T-cell (primary cell): ENCODE measurements at regions not wholly inside any gene's neighbourhood (a gene's known extent, or its start where the extent isn't known, plus 50 kb on each side); places are given as distances from the start of the nearest gene placed in this dataset.

Experiments used
- ATAC-seq, 4 experiments: fragments of 200-7000 bp in 3 of 4; fragments of 150-1000 bp in 1 of 4; cut with Tn5 transposase; replicated peaks in 1 of 4; 1 replicate in 3 of 4; 2 replicates in 1 of 4; pipeline ENCODE4 v1.10.0; 2021; ENCODE audit warnings: moderate library complexity in 3 of 4, mild to moderate bottlenecking in 2 of 4, moderate number of reproducible peaks in 1 of 4
- CTCF ChIA-PET, 2 donors: fragments of 300-600 bp; sonication (Branson Sonifier 250); formaldehyde crosslinking; loops; one replicate each; lab custom pipeline; 2022; ENCODE audit warnings: antibody characterized with exemption in 2 of 2; lab: Charles Lee
- POLR2A ChIA-PET, 2 donors: fragments of 300-600 bp; sonication (Branson Sonifier 250); formaldehyde crosslinking; loops; one replicate each; lab custom pipeline; 2022; ENCODE audit warnings: antibody characterized with exemption in 2 of 2; lab: Charles Lee
- DNase-seq, 35 experiments: peaks; one replicate each; pipeline versions ENCODE4 v3.0.0 to v3.0.0-alpha.2; 2013 to 2023
- H3K27ac ChIP-seq: one replicate; pipeline ENCODE4 v1.5.1; 2013; ENCODE audit warnings: low read length
- H3K27me3 ChIP-seq, 2 experiments: replicated peaks in 1 of 2; 1 replicate in 1 of 2; 2 replicates in 1 of 2; pipeline versions ENCODE4 v1.6.1 to v1.7.0; 2013; ENCODE audit warnings: low read length in 1 of 2, mixed read lengths in 1 of 2; ENCODE audit not compliant: control insufficient read depth in 2 of 2, insufficient read depth in 2 of 2; ENCODE audit errors: extremely low read depth in 1 of 2
- H3K36me3 ChIP-seq, 2 donors: 1 replicate in 1 of 2; 2 replicates in 1 of 2; pipeline versions ENCODE4 v1.6.1 to v1.7.0; 2013; ENCODE audit warnings: low read length in 1 of 2; ENCODE audit not compliant: control insufficient read depth in 2 of 2, insufficient read depth in 1 of 2; ENCODE audit errors: extremely low read depth in 1 of 2
- H3K4me1 ChIP-seq, 2 experiments: 1 replicate in 1 of 2; 2 replicates in 1 of 2; pipeline versions ENCODE4 v1.6.1 to v1.7.0; 2013; ENCODE audit warnings: low read length in 2 of 2, mixed read lengths in 1 of 2; ENCODE audit not compliant: insufficient read depth in 2 of 2, control insufficient read depth in 1 of 2; ENCODE audit errors: extremely low read depth in 1 of 2
- H3K4me3 ChIP-seq, 2 donors: 1 replicate in 1 of 2; 2 replicates in 1 of 2; pipeline versions ENCODE4 v1.5.1 to v1.7.0; 2013; ENCODE audit warnings: mild to moderate bottlenecking in 2 of 2, low read length in 1 of 2, moderate library complexity in 1 of 2; ENCODE audit not compliant: control insufficient read depth in 1 of 2; ENCODE audit errors: extremely low read depth in 1 of 2
- H3K9me3 ChIP-seq: 2 replicates; pipeline ENCODE4 v1.7.0; 2013
- H3K27ac Mint-ChIP-seq, 2 donors: one replicate each; pipeline ENCODE4 v1.8.0; 2020 to 2021; ENCODE audit warnings: mild to moderate bottlenecking in 2 of 2, mixed read lengths in 2 of 2
- H3K27me3 Mint-ChIP-seq, 2 donors: one replicate each; pipeline ENCODE4 v1.8.0; 2021 to 2022; ENCODE audit warnings: mixed read lengths in 2 of 2
- H3K36me3 Mint-ChIP-seq: one replicate; pipeline ENCODE4 v1.8.0; 2021; ENCODE audit warnings: mixed read lengths
- H3K4me1 Mint-ChIP-seq, 3 donors: one replicate each; pipeline ENCODE4 v1.8.0; 2020 to 2022; ENCODE audit warnings: mixed read lengths in 3 of 3, mild to moderate bottlenecking in 1 of 3
- H3K4me3 Mint-ChIP-seq, 3 donors: one replicate each; pipeline ENCODE4 v1.8.0; 2020 to 2022; ENCODE audit warnings: mild to moderate bottlenecking in 3 of 3, mixed read lengths in 3 of 3, moderate library complexity in 3 of 3
- H3K9me3 Mint-ChIP-seq, 3 donors: one replicate each; pipeline ENCODE4 v1.8.0; 2020 to 2022; ENCODE audit warnings: mixed read lengths in 3 of 3
- WGBS: methylation state at CpG from one replicate; pipeline ENCODE4 v1.1.5; 2013; ENCODE audit warnings: missing lambda C conversion rate; ENCODE audit not compliant: insufficient coverage; 5-methylcytosine and 5-hydroxymethylcytosine counted together

- DNase-seq = no peak
- Mint-ChIP-seq H3K9me3 (peaks cover 0 to 8% (median 0%) of the 10 kb centered on the region in 3 donors), H3K27ac (no peak overlapping the region), H3K4me3 (no peak overlapping the region), H3K4me1 (no peaks in the 10 kb centered on the region), H3K27me3 (no peaks in the 10 kb centered on the region), H3K36me3 (no peaks in the 10 kb centered on the region)
- ChIA-PET CTCF (no interaction called here), POLR2A (no interaction called here)
- Histone ChIP-seq H3K9me3 (no peaks in the 10 kb centered on the region), H3K4me3 (no peak overlapping the region), H3K4me1 (no peaks in the 10 kb centered on the region), H3K27me3 (no peaks in the 10 kb centered on the region), H3K36me3 (no peaks in the 10 kb centered on the region), H3K27ac (no peak overlapping the region)
- ATAC-seq = no peak
- WGBS = 40% methylated on average over 1 of the region's 2 CpGs
These were observed 310.2 kb downstream of the SLITRK5 start for GRCh38 chr13:87981416-87981815.

DNA sequence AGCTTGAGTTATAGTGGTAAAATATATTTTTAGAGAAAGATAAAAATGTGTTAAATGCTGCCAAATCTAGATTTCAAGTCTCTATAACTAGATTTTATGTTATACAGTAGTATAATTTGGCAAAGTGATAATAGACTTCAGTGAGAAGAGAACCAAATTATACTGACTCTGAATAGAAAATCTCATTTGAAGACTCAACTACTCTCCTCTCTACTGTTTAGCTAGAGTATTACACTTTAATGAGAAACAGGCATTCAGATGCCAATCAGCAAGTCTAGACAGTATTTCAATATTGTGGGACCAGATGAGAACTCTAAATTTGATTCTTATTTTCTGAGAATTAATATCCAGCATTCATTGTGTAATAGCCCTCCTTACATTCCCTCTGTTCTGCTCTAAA is 311.2 kb downstream of the SLITRK5 start:
- POLR2A ChIA-PET = no interaction called here

DNA sequence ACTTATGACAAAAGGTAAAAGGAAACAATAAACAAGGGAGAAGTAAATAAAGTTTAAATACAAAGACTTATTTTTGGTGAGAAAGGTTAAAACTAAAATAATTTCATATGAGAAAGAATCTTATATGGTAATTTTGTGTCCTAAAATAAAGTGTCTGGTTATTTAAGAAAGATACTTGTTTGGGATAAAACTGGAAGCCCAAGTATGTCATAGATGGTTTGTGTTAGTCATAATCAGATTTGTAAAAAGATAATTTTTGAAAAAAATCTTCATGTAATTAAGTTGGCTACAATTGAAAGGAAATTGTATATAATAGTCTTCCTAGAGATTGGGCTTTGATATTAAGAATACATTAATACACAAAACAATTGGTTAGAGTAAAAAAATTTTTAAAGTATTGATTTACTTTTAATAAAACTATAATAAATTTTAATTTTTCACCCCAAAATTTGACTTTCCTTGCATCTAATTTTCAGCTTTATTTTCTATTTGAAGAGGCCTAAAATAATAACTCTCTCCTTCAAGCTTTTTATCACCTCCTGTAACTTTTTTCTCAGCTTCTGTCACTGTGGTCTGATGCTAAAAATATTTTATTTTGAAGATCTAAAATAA is 315.6 kb downstream of the SLITRK5 start:
- ATAC-seq (no peak), DNase-seq (no peak)
- Mint-ChIP-seq H3K27me3 (no peaks in the 10 kb centered on the region), H3K4me3 (no peak overlapping the region), H3K36me3 (no peaks in the 10 kb centered on the region), H3K4me1 (no peaks in the 10 kb centered on the region), H3K27ac (no peak overlapping the region), H3K9me3 (peaks cover 0 to 5% (median 0%) of the 10 kb centered on the region in 3 donors)
- H3K27me3 ChIP-seq = no peaks in the 10 kb centered on the region
- no peak overlapping the region for H3K27ac ChIP-seq
- no peaks in the 10 kb centered on the region for H3K4me1 ChIP-seq
- ChIA-PET CTCF (no interaction called here), POLR2A (no interaction called here)
- H3K36me3 ChIP-seq = no peaks in the 10 kb centered on the region
- no peaks in the 10 kb centered on the region for H3K9me3 ChIP-seq
- H3K4me3 ChIP-seq = no peak overlapping the region

More for the DNA sequence above, 311.2 kb downstream of the SLITRK5 start:
- Histone ChIP-seq H3K9me3 (no peaks in the 10 kb centered on the region), H3K4me1 (no peaks in the 10 kb centered on the region), H3K27ac (no peak overlapping the region), H3K27me3 (no peaks in the 10 kb centered on the region), H3K4me3 (no peak overlapping the region), H3K36me3 (no peaks in the 10 kb centered on the region)
- Mint-ChIP-seq H3K27ac (no peak overlapping the region), H3K9me3 (peaks cover 0 to 8% (median 0%) of the 10 kb centered on the region in 3 donors), H3K4me3 (no peak overlapping the region), H3K36me3 (no peaks in the 10 kb centered on the region), H3K27me3 (no peaks in the 10 kb centered on the region), H3K4me1 (no peaks in the 10 kb centered on the region)
- ATAC-seq (no peak), DNase-seq (no peak)
- CTCF ChIA-PET = no interaction called here

- Mint-ChIP-seq H3K4me1 (no peaks in the 10 kb centered on the region), H3K27ac (no peak overlapping the region), H3K4me3 (no peak overlapping the region), H3K27me3 (no peaks in the 10 kb centered on the region), H3K36me3 (no peaks in the 10 kb centered on the region), H3K9me3 (peaks cover 0 to 12% (median 12%) of the 10 kb centered on the region in 3 donors)
- WGBS = no CpG with 5 or more reads among the region's 1 CpG
- no peaks in the 10 kb centered on the region for H3K36me3 ChIP-seq
- ChIA-PET POLR2A (no interaction called here), CTCF (no interaction called here)
- H3K9me3 ChIP-seq = no peaks in the 10 kb centered on the region
- H3K27me3 ChIP-seq = no peaks in the 10 kb centered on the region
- no peak overlapping the region for H3K27ac ChIP-seq
- ATAC-seq (no peak), DNase-seq (no peak)
- H3K4me3 ChIP-seq = no peak overlapping the region
- no peaks in the 10 kb centered on the region for H3K4me1 ChIP-seq
These were observed 326.9 kb downstream of the SLITRK5 start for GRCh38 chr13:87998081-87998480.

DNA sequence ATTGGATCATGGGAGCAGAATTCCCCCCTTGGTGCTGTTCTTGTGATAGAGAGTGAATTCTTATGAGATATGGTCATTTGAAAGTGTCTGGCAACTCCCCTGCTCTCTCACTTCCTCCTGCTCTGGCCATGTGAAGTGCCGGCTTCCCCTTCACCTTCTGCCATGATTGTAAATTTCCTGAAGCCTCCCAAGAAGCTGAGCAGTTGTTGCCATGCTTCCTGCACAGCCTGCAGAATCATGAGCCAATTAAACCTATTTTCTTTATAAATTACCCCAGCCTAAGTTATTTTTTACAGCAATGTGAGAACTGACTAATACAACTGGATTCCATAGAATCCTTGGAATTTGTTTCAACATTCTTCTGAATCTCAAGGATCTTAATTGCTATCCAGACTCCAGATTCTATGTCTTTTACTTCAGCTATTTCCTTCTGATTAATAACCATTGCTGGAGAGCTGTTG is 328.1 kb downstream of the SLITRK5 start:
- CTCF ChIA-PET = interaction anchor here in 1 of 2 donors (0.6 kb wide), 1 partner anchor 16 kb away, joined by 3 read pairs; no protein-coding TSS in a partner anchor

GRCh38 chr13:87999788-88000187 is 328.6 kb downstream of the SLITRK5 start:
- ATAC-seq (no peak), DNase-seq (no peak)
- Mint-ChIP-seq H3K36me3 (no peaks in the 10 kb centered on the region), H3K27ac (no peak overlapping the region), H3K4me3 (no peak overlapping the region), H3K9me3 (peaks cover 0 to 18% (median 8%) of the 10 kb centered on the region in 3 donors), H3K27me3 (no peaks in the 10 kb centered on the region), H3K4me1 (no peaks in the 10 kb centered on the region)
- no peak overlapping the region for H3K27ac ChIP-seq
- no peak overlapping the region for H3K4me3 ChIP-seq
- POLR2A ChIA-PET = no interaction called here
- H3K9me3 ChIP-seq = no peaks in the 10 kb centered on the region
- no peaks in the 10 kb centered on the region for H3K27me3 ChIP-seq
- CTCF ChIA-PET = interaction anchor here in 1 of 2 donors (0.6 kb wide), 1 partner anchor 16 kb away, joined by 3 read pairs; no protein-coding TSS in a partner anchor
- WGBS = 100% methylated on average over 1 of the region's 1 CpG
- no peaks in the 10 kb centered on the region for H3K4me1 ChIP-seq
- H3K36me3 ChIP-seq = no peaks in the 10 kb centered on the region

More for the DNA sequence above, 328.1 kb downstream of the SLITRK5 start:
- Mint-ChIP-seq H3K27ac (no peak overlapping the region), H3K9me3 (peaks cover 0 to 17% (median 8%) of the 10 kb centered on the region in 3 donors), H3K4me3 (no peak overlapping the region), H3K4me1 (no peaks in the 10 kb centered on the region), H3K27me3 (no peaks in the 10 kb centered on the region), H3K36me3 (no peaks in the 10 kb centered on the region)
- no peak for ATAC-seq
- no peaks in the 10 kb centered on the region for H3K27me3 ChIP-seq
- H3K4me1 ChIP-seq = no peaks in the 10 kb centered on the region
- no peaks in the 10 kb centered on the region for H3K36me3 ChIP-seq
- H3K4me3 ChIP-seq = no peak overlapping the region
- 88% methylated on average over 1 of the region's 1 CpG for whole genome bisulfite sequencing
- no peak overlapping the region for H3K27ac ChIP-seq
- H3K9me3 ChIP-seq = no peaks in the 10 kb centered on the region
- POLR2A ChIA-PET = no interaction called here
- DNase-seq = no peak
